ENCODE measurements at regions not wholly inside any gene's neighbourhood (a gene's known extent, or its start where the extent isn't known, plus 50 kb on each side); places are given as distances from the start of the nearest gene placed in this dataset.

- no peaks in the 10 kb centered on the region for H3K9me3 ChIP-seq (ENCODE audit: insufficient read depth, low read depth)
- H3K4me2 ChIP-seq, result no peak overlapping the region
- H4K20me1 ChIP-seq (ENCODE audit: insufficient read depth), result no peaks in the 10 kb centered on the region
- CTCF ChIA-PET, result no interaction called here
- H3K27me3 ChIP-seq (ENCODE audit: insufficient read depth, low read depth), result no peaks in the 10 kb centered on the region
- H3K9me2 ChIP-seq (ENCODE audit: insufficient read depth), result no peaks in the 10 kb centered on the region
- intact Hi-C loops (cut with micrococcal nuclease; ENCODE audit: unreplicated experiment), result loop anchor here (10.0 kb wide), 2 partner anchors 118 to 352 kb away; no protein-coding TSS in a partner anchor
- no TSS peak for BruUV-seq (replicated peaks)
- no peak for TF ChIP-seq EZH2 (IDR thresholded peaks at IDR 0.05; ENCODE audit: low read depth)
- TF ChIP-seq, protein P1, sequence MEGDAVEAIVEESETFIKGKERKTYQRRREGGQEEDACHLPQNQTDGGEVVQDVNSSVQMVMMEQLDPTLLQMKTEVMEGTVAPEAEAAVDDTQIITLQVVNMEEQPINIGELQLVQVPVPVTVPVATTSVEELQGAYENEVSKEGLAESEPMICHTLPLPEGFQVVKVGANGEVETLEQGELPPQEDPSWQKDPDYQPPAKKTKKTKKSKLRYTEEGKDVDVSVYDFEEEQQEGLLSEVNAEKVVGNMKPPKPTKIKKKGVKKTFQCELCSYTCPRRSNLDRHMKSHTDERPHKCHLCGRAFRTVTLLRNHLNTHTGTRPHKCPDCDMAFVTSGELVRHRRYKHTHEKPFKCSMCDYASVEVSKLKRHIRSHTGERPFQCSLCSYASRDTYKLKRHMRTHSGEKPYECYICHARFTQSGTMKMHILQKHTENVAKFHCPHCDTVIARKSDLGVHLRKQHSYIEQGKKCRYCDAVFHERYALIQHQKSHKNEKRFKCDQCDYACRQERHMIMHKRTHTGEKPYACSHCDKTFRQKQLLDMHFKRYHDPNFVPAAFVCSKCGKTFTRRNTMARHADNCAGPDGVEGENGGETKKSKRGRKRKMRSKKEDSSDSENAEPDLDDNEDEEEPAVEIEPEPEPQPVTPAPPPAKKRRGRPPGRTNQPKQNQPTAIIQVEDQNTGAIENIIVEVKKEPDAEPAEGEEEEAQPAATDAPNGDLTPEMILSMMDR (conservative IDR thresholded peaks at IDR 0.05), result no peak
- POLR2A ChIA-PET (ENCODE audit: unreplicated experiment), result no interaction called here
- no peaks in the 10 kb centered on the region for H3K36me3 ChIP-seq (ENCODE audit: low read depth)
- no peak for DNase-seq
- H3K79me2 ChIP-seq (ENCODE audit: low read depth), result no peaks in the 10 kb centered on the region
- no peak overlapping the region for H3K4me3 ChIP-seq
- H3K27ac ChIP-seq, result no peak overlapping the region
- no peak overlapping the region for H2AFZ ChIP-seq
- no peaks in the 10 kb centered on the region for H3F3A ChIP-seq (ENCODE audit: insufficient read depth, low read depth)
- no peaks in the 10 kb centered on the region for H3K4me1 ChIP-seq (replicated peaks; ENCODE audit: insufficient read depth)
These were observed 593.7 kb downstream of the KCNJ2 start for GRCh38 chr17:70763018-70763417.

DNA sequence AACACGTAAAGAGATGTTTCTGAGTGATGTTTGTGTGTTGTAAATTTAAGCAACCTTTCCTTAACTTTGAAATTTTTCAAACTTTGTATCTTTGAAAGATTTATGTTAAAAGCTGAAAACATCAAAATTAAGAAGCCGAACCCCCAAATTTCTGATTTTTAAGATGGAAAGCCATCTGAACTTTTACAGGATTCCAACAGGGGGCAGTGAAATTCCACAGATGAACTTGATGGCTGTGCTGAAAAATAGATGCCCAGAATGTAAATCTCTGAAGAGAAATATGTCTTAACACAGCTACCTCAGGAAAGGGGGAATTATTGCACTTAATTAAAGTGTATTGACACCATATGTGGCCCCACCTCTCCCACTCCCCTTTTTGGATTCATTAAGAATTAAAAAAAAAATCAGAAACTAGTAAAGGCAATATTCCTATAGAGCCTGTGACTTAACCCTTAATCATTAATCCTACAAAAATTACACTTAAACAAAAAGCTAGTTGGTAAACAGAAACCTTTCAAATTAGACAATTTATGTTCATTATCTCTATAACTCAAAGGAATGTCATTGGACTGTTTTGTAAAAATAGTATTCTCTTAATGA lies 597.9 kb downstream of the KCNJ2 start:
- POLR2A ChIA-PET (ENCODE audit: unreplicated experiment), result interaction anchor here (0.6 to 0.8 kb wide), 3 partner anchors 657 to 1810 kb away, joined by 6 to 15 read pairs (median 8); no protein-coding TSS in a partner anchor
- Histone ChIP-seq H3K4me2 (no peak overlapping the region), H3K27me3 (ENCODE audit: insufficient read depth, low read depth) (no peaks in the 10 kb centered on the region), H2AFZ (no peak overlapping the region), H3K4me3 (no peak overlapping the region), H3K36me3 (ENCODE audit: low read depth) (no peaks in the 10 kb centered on the region), H3K79me2 (ENCODE audit: low read depth) (no peaks in the 10 kb centered on the region), H3K27ac (no peak overlapping the region), H3K9me2 (ENCODE audit: insufficient read depth) (no peaks in the 10 kb centered on the region), H3K4me1 (replicated peaks; ENCODE audit: insufficient read depth) (no peaks in the 10 kb centered on the region), H3F3A (ENCODE audit: insufficient read depth, low read depth) (no peaks in the 10 kb centered on the region), H4K20me1 (ENCODE audit: insufficient read depth) (no peaks in the 10 kb centered on the region), H3K9me3 (ENCODE audit: insufficient read depth, low read depth) (no peaks in the 10 kb centered on the region)
- DNase-seq, result peak in 1 of 2 experiments; percentile 8
- intact Hi-C loops (cut with micrococcal nuclease; ENCODE audit: unreplicated experiment), result loop anchor here (2.0 to 10.0 kb wide), 5 partner anchors 122 to 1790 kb away; no protein-coding TSS in a partner anchor
- no TSS peak for BruUV-seq (replicated peaks)
- CTCF ChIA-PET, result interaction anchor here (0.5 to 1.0 kb wide), 6 partner anchors 68 to 1790 kb away, joined by 3 to 8 read pairs (median 4); no protein-coding TSS in a partner anchor
- TF ChIP-seq, protein P1 (conservative IDR thresholded peaks at IDR 0.05), result peak; percentile 97
- no peak for TF ChIP-seq EZH2 (IDR thresholded peaks at IDR 0.05; ENCODE audit: low read depth)

GRCh38 chr17:70769956-70770355 lies 600.6 kb downstream of the KCNJ2 start:
- no TSS peak for BruUV-seq (replicated peaks)
- DNase-seq, result no peak
- Histone ChIP-seq H2AFZ (no peak overlapping the region), H4K20me1 (ENCODE audit: insufficient read depth) (no peaks in the 10 kb centered on the region), H3K36me3 (ENCODE audit: low read depth) (no peaks in the 10 kb centered on the region), H3K4me2 (no peak overlapping the region), H3K79me2 (ENCODE audit: low read depth) (no peaks in the 10 kb centered on the region), H3K27ac (no peak overlapping the region), H3K9me3 (ENCODE audit: insufficient read depth, low read depth) (no peaks in the 10 kb centered on the region), H3K4me1 (replicated peaks; ENCODE audit: insufficient read depth) (no peaks in the 10 kb centered on the region), H3K9me2 (ENCODE audit: insufficient read depth) (no peaks in the 10 kb centered on the region), H3K4me3 (no peak overlapping the region), H3F3A (ENCODE audit: insufficient read depth, low read depth) (no peaks in the 10 kb centered on the region), H3K27me3 (ENCODE audit: insufficient read depth, low read depth) (no peaks in the 10 kb centered on the region)
- intact Hi-C loops (cut with micrococcal nuclease; ENCODE audit: unreplicated experiment), result loop anchor here (5.0 to 10.0 kb wide), 4 partner anchors 125 to 1787 kb away; no protein-coding TSS in a partner anchor
- CTCF ChIA-PET, result no interaction called here
- TF ChIP-seq, protein P1 (conservative IDR thresholded peaks at IDR 0.05), result no peak
- no peak for TF ChIP-seq EZH2 (IDR thresholded peaks at IDR 0.05; ENCODE audit: low read depth)
- POLR2A ChIA-PET (ENCODE audit: unreplicated experiment), result no interaction called here

Measured in PC-9 (cell line).